ENCODE measurements at regions not wholly inside any gene's neighbourhood (a gene's known extent, or its start where the extent isn't known, plus 50 kb on each side); places are given as distances from the start of the nearest gene placed in this dataset.

DNA sequence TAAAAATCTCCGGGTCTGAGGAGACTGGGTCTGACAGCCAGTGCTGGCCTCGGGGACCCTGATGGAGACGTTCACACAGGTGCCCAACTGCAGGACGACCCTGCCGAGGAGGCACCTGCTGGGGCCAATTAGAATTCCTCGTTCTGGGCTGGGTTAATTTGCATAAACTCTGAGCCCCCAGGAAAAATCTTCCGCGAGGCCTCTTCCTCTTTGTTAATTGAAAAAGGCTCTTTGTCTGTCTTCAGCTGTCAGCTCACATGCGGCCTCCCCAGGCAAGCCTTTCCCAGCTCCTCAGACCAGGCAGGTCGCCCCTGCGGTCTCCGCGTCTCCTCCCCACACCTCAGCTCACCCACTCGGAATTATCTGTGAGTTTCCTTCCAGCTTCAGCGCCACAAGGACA lies 400.2 kb downstream of the SEC14L1 start:
- H3K4me3 ChIP-seq (replicated peaks in 1 of 4; ENCODE audit: control extremely low read depth in 1 of 4, insufficient read depth in 1 of 4, low read depth in 3 of 4, low read length in 4 of 4) = no peak overlapping the region
- TF ChIP-seq EZH2 (IDR thresholded peaks at IDR 0.05; ENCODE audit: low read length, missing control alignments) (no peak), CTCF (conservative IDR thresholded peaks at IDR 0.05 in 1 of 2, IDR thresholded peaks at IDR 0.05 in 1 of 2; ENCODE audit: low read depth in 1 of 2, low read length in 2 of 2) (no peak)
- H3K4me2 ChIP-seq (ENCODE audit: extremely low read depth, insufficient read depth, low read length) = no peak overlapping the region
- H4K20me1 ChIP-seq (ENCODE audit: control insufficient read depth, extremely low read depth, insufficient read depth, low read length) = no peaks in the 10 kb centered on the region
- no peak for DNase-seq (ENCODE audit: low read depth in 2 of 2)
- no peaks in the 10 kb centered on the region for H3K4me1 ChIP-seq (ENCODE audit: control insufficient read depth, extremely low read depth, insufficient read depth, low read length)
- H2AFZ ChIP-seq (ENCODE audit: low read length) = no peak overlapping the region
- no peaks in the 10 kb centered on the region for H3K36me3 ChIP-seq (ENCODE audit: control insufficient read depth, insufficient read depth, low read length)
- H3K9ac ChIP-seq (ENCODE audit: insufficient read depth, low read length) = no peak overlapping the region
- no peak overlapping the region for H3K27ac ChIP-seq (ENCODE audit: insufficient read depth, low read length)
- H3K9me3 ChIP-seq (ENCODE audit: control insufficient read depth, insufficient read depth, low read depth, low read length) = no peaks in the 10 kb centered on the region
- H3K27me3 ChIP-seq (ENCODE audit: control insufficient read depth, insufficient read depth, low read length) = peaks cover 2% of the 10 kb centered on the region
- no peaks in the 10 kb centered on the region for H3K79me2 ChIP-seq (ENCODE audit: control insufficient read depth, insufficient read depth, low read length)

DNA sequence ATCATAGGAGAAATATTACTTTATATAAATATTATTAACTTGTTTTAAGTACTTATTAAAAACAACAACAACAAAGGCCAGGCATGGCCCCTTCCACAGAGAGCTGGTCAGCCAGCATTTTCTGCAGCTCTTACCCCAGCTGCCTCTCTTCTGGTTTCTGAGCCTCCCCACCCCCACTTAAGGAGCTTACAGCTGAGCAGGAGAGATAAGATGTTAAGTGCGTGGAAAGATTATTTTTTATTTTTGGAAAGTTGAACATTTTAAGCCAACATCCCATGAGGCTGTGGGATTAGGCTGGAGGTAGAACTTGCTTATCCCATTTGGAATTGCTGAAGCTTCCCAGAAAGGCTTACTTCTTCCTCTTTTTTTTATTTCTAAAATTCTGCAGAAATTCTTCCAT lies 401.2 kb downstream of the SEC14L1 start:
- no peak overlapping the region for H3K9ac ChIP-seq (ENCODE audit: insufficient read depth, low read length)
- no peaks in the 10 kb centered on the region for H3K9me3 ChIP-seq (ENCODE audit: control insufficient read depth, insufficient read depth, low read depth, low read length)
- H3K4me2 ChIP-seq (ENCODE audit: extremely low read depth, insufficient read depth, low read length) = no peak overlapping the region
- TF ChIP-seq EZH2 (IDR thresholded peaks at IDR 0.05; ENCODE audit: low read length, missing control alignments) (no peak), CTCF (conservative IDR thresholded peaks at IDR 0.05 in 1 of 2, IDR thresholded peaks at IDR 0.05 in 1 of 2; ENCODE audit: low read depth in 1 of 2, low read length in 2 of 2) (no peak)
- no peaks in the 10 kb centered on the region for H3K79me2 ChIP-seq (ENCODE audit: control insufficient read depth, insufficient read depth, low read length)
- no peak overlapping the region for H3K4me3 ChIP-seq (replicated peaks in 1 of 4; ENCODE audit: control extremely low read depth in 1 of 4, insufficient read depth in 1 of 4, low read depth in 3 of 4, low read length in 4 of 4)
- H3K27ac ChIP-seq (ENCODE audit: insufficient read depth, low read length) = no peak overlapping the region
- no peaks in the 10 kb centered on the region for H4K20me1 ChIP-seq (ENCODE audit: control insufficient read depth, extremely low read depth, insufficient read depth, low read length)
- no peak overlapping the region for H2AFZ ChIP-seq (ENCODE audit: low read length)
- DNase-seq (ENCODE audit: low read depth in 2 of 2) = no peak
- H3K4me1 ChIP-seq (ENCODE audit: control insufficient read depth, extremely low read depth, insufficient read depth, low read length) = no peaks in the 10 kb centered on the region
- no peaks in the 10 kb centered on the region for H3K36me3 ChIP-seq (ENCODE audit: control insufficient read depth, insufficient read depth, low read length)
- H3K27me3 ChIP-seq (ENCODE audit: control insufficient read depth, insufficient read depth, low read length) = peaks cover 2% of the 10 kb centered on the region

DNA sequence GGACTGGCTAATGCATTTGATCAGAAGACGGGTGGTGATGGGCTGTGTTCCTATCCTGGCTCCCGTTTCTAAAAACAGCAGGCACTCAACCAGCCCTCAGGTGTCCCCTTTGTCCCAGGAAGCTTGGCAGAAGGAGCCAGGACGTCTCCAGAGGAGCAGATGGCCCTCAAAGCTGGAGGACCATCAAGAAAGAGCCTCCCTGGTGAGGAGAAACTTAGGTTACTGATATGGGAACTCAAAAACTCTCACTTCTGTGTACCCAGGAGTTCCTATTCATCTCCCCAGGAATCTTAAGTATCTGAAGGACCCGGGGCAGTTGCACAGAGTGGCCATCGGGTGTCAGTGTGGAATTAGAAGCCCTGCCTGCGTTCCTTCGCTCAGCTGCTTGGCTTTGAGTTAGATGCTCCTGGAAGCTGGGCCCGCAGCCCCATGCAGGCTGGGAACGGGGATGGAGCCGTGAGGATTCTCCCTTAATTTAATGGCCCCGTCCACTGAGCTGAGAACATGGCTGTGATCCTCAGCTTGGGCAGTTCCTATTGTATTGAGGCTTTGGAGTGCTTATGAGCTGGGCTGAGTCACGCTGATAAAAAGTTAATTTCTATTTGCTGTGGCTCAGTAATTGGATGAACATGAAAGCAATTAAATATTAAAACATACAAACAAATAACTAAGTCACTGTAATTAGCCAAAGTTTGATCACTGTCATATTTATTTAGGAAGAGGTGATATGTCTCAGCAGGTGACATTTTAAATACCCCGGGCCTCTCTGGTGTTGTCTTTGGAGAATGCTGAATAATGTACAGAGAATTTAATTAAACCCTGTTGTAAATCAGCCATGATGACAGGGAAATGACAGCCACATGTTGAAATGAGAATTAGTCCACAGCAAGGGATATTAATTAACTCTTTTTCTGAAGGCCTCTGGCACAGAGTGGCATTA lies 402.1 kb downstream of the SEC14L1 start:
- TF ChIP-seq CTCF (conservative IDR thresholded peaks at IDR 0.05 in 1 of 2, IDR thresholded peaks at IDR 0.05 in 1 of 2; ENCODE audit: low read depth in 1 of 2, low read length in 2 of 2) = peak; percentile 97 to 98
- no peak for TF ChIP-seq EZH2 (IDR thresholded peaks at IDR 0.05; ENCODE audit: low read length, missing control alignments)
- H4K20me1 ChIP-seq (ENCODE audit: control insufficient read depth, extremely low read depth, insufficient read depth, low read length) = no peaks in the 10 kb centered on the region
- no peak overlapping the region for H2AFZ ChIP-seq (ENCODE audit: low read length)
- H3K79me2 ChIP-seq (ENCODE audit: control insufficient read depth, insufficient read depth, low read length) = no peaks in the 10 kb centered on the region
- H3K27me3 ChIP-seq (ENCODE audit: control insufficient read depth, insufficient read depth, low read length) = peaks cover 2% of the 10 kb centered on the region
- H3K4me3 ChIP-seq (replicated peaks in 1 of 4; ENCODE audit: control extremely low read depth in 1 of 4, insufficient read depth in 1 of 4, low read depth in 3 of 4, low read length in 4 of 4) = no peak overlapping the region
- H3K4me1 ChIP-seq (ENCODE audit: control insufficient read depth, extremely low read depth, insufficient read depth, low read length) = no peaks in the 10 kb centered on the region
- DNase-seq (ENCODE audit: low read depth in 2 of 2) = peak; percentile 72 to 86
- no peaks in the 10 kb centered on the region for H3K36me3 ChIP-seq (ENCODE audit: control insufficient read depth, insufficient read depth, low read length)
- no peak overlapping the region for H3K4me2 ChIP-seq (ENCODE audit: extremely low read depth, insufficient read depth, low read length)
- H3K9me3 ChIP-seq (ENCODE audit: control insufficient read depth, insufficient read depth, low read depth, low read length) = no peaks in the 10 kb centered on the region
- no peak overlapping the region for H3K27ac ChIP-seq (ENCODE audit: insufficient read depth, low read length)
- H3K9ac ChIP-seq (ENCODE audit: insufficient read depth, low read length) = no peak overlapping the region
